ENCODE measurements at regions not wholly inside any gene's neighbourhood (a gene's known extent, or its start where the extent isn't known, plus 50 kb on each side); places are given as distances from the start of the nearest gene placed in this dataset.

GRCh38 chr2:140154706-140155105, 1374.5 kb upstream of the NXPH2 start:
- TF ChIP-seq, protein P1, sequence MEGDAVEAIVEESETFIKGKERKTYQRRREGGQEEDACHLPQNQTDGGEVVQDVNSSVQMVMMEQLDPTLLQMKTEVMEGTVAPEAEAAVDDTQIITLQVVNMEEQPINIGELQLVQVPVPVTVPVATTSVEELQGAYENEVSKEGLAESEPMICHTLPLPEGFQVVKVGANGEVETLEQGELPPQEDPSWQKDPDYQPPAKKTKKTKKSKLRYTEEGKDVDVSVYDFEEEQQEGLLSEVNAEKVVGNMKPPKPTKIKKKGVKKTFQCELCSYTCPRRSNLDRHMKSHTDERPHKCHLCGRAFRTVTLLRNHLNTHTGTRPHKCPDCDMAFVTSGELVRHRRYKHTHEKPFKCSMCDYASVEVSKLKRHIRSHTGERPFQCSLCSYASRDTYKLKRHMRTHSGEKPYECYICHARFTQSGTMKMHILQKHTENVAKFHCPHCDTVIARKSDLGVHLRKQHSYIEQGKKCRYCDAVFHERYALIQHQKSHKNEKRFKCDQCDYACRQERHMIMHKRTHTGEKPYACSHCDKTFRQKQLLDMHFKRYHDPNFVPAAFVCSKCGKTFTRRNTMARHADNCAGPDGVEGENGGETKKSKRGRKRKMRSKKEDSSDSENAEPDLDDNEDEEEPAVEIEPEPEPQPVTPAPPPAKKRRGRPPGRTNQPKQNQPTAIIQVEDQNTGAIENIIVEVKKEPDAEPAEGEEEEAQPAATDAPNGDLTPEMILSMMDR (IDR thresholded peaks at IDR 0.05): no peak
- TF ChIP-seq POLR2AphosphoS5 (IDR thresholded peaks at IDR 0.05): no peak
- no peak for TF ChIP-seq EP300 (IDR thresholded peaks at IDR 0.05)

Data from esophagus muscularis mucosa (tissue), 4 donors.